IMR-90 (cell line): ENCODE measurements at regions not wholly inside any gene's neighbourhood (a gene's known extent, or its start where the extent isn't known, plus 50 kb on each side); places are given as distances from the start of the nearest gene placed in this dataset.

Experiments
- ATAC-seq: fragments of 200-7000 bp; cut with Tn5 transposase; 2 replicates; pipeline ENCODE4 v1.9.1; 2020; ENCODE audit warnings: low read depth, mild to moderate bottlenecking, moderate library complexity
- BruUV-seq: library from RNA; stranded (reverse); fragments of 400-500 nt; replicated peaks from 2 replicates; lab custom pipeline; 2021; lab: Mats Ljungman, UMichigan
- CTCF ChIA-PET: fragments of 300-600 bp; formaldehyde crosslinking; extraction: SDS; loops from one replicate; lab custom pipeline; 2021; ENCODE audit warnings: antibody characterized with exemption; lab: Yijun Ruan, JAX
- POLR2A ChIA-PET: fragments of 300-600 bp; sonication (Branson Sonifier 250); formaldehyde crosslinking; loops from one replicate; lab custom pipeline; 2022; ENCODE audit warnings: antibody characterized with exemption; ENCODE audit not compliant: unreplicated experiment; lab: Charles Lee
- DNase-seq: peaks from one replicate; pipeline ENCODE4 v3.0.0; 2013
- H2AFZ ChIP-seq: replicated peaks from 2 replicates; pipeline ENCODE3; 2013; ENCODE audit warnings: low read length, mild to moderate bottlenecking; ENCODE audit not compliant: poor library complexity
- H2AK5ac ChIP-seq: 2 replicates; pipeline ENCODE4 v1.6.1; 2013; ENCODE audit warnings: low read depth, low read length, inconsistent platforms
- H2AK9ac ChIP-seq: replicated peaks from 2 replicates; pipeline ENCODE3; 2013; ENCODE audit warnings: mild to moderate bottlenecking, low read depth, low read length, moderate library complexity; ENCODE audit not compliant: poor library complexity
- H2BK120ac ChIP-seq: 2 replicates; pipeline ENCODE4 v1.6.1; 2013; ENCODE audit warnings: low read depth, low read length, inconsistent platforms
- H2BK15ac ChIP-seq: 3 replicates; pipeline ENCODE4 v1.6.1; 2013; ENCODE audit warnings: low read depth, low read length, inconsistent platforms
- H2BK20ac ChIP-seq: 2 replicates; pipeline ENCODE4 v1.6.1; 2013; ENCODE audit warnings: low read depth, mild to moderate bottlenecking, inconsistent platforms, low read length, moderate library complexity
- H2BK5ac ChIP-seq: 2 replicates; pipeline ENCODE4 v1.6.1; 2013; ENCODE audit warnings: mild to moderate bottlenecking, low read depth, low read length, inconsistent platforms; ENCODE audit not compliant: poor library complexity, severe bottlenecking
- H3K14ac ChIP-seq: replicated peaks from 2 replicates; pipeline ENCODE4 v1.6.1; 2013; ENCODE audit warnings: low read depth, low read length, inconsistent platforms
- H3K18ac ChIP-seq: 2 replicates; pipeline ENCODE4 v1.6.1; 2013; ENCODE audit warnings: low read depth, low read length, control low read depth
- H3K23ac ChIP-seq: 2 replicates; pipeline ENCODE4 v1.6.1; 2013; ENCODE audit warnings: low read depth, low read length, inconsistent platforms
- H3K27ac ChIP-seq: 2 replicates; pipeline ENCODE4 v1.5.1; 2013; ENCODE audit warnings: mild to moderate bottlenecking, control low read depth, low read length; ENCODE audit not compliant: insufficient read depth
- H3K27me3 ChIP-seq: 2 replicates; pipeline ENCODE4 v1.6.1; 2013; ENCODE audit warnings: low read length; ENCODE audit not compliant: control insufficient read depth, insufficient read depth
- H3K36me3 ChIP-seq: 2 replicates; pipeline ENCODE4 v1.6.1; 2013; ENCODE audit warnings: low read length, mixed read lengths; ENCODE audit not compliant: control insufficient read depth, insufficient read depth
- H3K4ac ChIP-seq: 2 replicates; pipeline ENCODE4 v1.6.1; 2013; ENCODE audit warnings: low read depth, low read length, inconsistent platforms
- H3K4me1 ChIP-seq: 2 replicates; pipeline ENCODE4 v1.6.1; 2013; ENCODE audit warnings: low read length, mixed read lengths; ENCODE audit not compliant: control insufficient read depth, insufficient read depth
- H3K4me2 ChIP-seq: 2 replicates; pipeline ENCODE4 v1.6.1; 2013; ENCODE audit warnings: low read depth, mild to moderate bottlenecking, control low read depth, low read length, moderate library complexity
- H3K4me3 ChIP-seq: 2 replicates; pipeline ENCODE4 v1.5.1; 2013; ENCODE audit warnings: low read depth, mild to moderate bottlenecking, control low read depth, low read length, moderate library complexity; ENCODE audit not compliant: insufficient read depth
- H3K56ac ChIP-seq: 2 replicates; pipeline ENCODE4 v1.6.1; 2013; ENCODE audit warnings: low read length, inconsistent platforms; ENCODE audit not compliant: insufficient read depth; ENCODE audit errors: extremely low read depth
- H3K79me1 ChIP-seq, 2 experiments: 2 replicates each; pipeline ENCODE4 v1.6.1; 2013; ENCODE audit warnings: low read length in 2 of 2, inconsistent platforms in 1 of 2, low read depth in 1 of 2
- H3K9ac ChIP-seq: 2 replicates; pipeline ENCODE4 v1.6.1; 2013; ENCODE audit warnings: low read depth, low read length, control low read depth
- H3K9me1 ChIP-seq: 2 replicates; pipeline ENCODE4 v1.6.1; 2013; ENCODE audit warnings: low read length, inconsistent platforms; ENCODE audit not compliant: insufficient read depth
- H3K9me3 ChIP-seq: 2 replicates; pipeline ENCODE4 v1.6.1; 2013; ENCODE audit warnings: low read length; ENCODE audit not compliant: control insufficient read depth, insufficient read depth
- H4K20me1 ChIP-seq: 2 replicates; pipeline ENCODE4 v1.6.1; 2013; ENCODE audit warnings: low read length, inconsistent platforms; ENCODE audit not compliant: insufficient read depth
- H4K5ac ChIP-seq: 2 replicates; pipeline ENCODE4 v1.6.1; 2013; ENCODE audit warnings: mild to moderate bottlenecking, low read depth, low read length, control low read depth
- H4K8ac ChIP-seq, 2 experiments: 2 replicates each; pipeline ENCODE4 v1.6.1; 2013; ENCODE audit warnings: low read depth in 2 of 2, low read length in 2 of 2, control low read depth in 1 of 2, inconsistent platforms in 1 of 2
- H4K91ac ChIP-seq: 2 replicates; pipeline ENCODE4 v1.6.1; 2013; ENCODE audit warnings: low read depth, low read length, inconsistent platforms; ENCODE audit not compliant: insufficient read depth
- BHLHE40 ChIP-seq: fragments of 150-350 bp; IDR thresholded peaks from 2 replicates; pipeline ENCODE4 v1.6.1; 2016; ENCODE audit warnings: mild to moderate bottlenecking, low read depth, low read length
- CEBPB ChIP-seq: IDR thresholded peaks from 2 replicates; pipeline ENCODE4 v1.6.1; 2012; ENCODE audit warnings: low read depth, low read length, improper control_type of control experiment
- CHD1 ChIP-seq: IDR thresholded peaks from 2 replicates; pipeline ENCODE4 v1.6.1; 2012; ENCODE audit warnings: low read depth, low read length, improper control_type of control experiment
- CTCF ChIP-seq: conservative IDR thresholded peaks from 2 replicates; pipeline ENCODE4 v1.5.1; 2012; ENCODE audit warnings: mild to moderate bottlenecking, low read depth, low read length, improper control_type of control experiment
- ELK1 ChIP-seq: fragments of 150-350 bp; IDR thresholded peaks from 2 replicates; pipeline ENCODE4 v1.6.1; 2016; ENCODE audit warnings: low read depth, mild to moderate bottlenecking, low read length, moderate library complexity, borderline replicate concordance
- FOS ChIP-seq: fragments of 150-350 bp; IDR thresholded peaks from 2 replicates; pipeline ENCODE4 v1.6.1; 2016; ENCODE audit warnings: low read depth, low read length
- MAFK ChIP-seq: IDR thresholded peaks from 2 replicates; pipeline ENCODE4 v1.6.1; 2012; ENCODE audit warnings: low read depth, low read length, improper control_type of control experiment
- MAZ ChIP-seq: IDR thresholded peaks from 2 replicates; pipeline ENCODE4 v1.6.1; 2012; ENCODE audit warnings: low read depth, mild to moderate bottlenecking, low read length, improper control_type of control experiment, moderate library complexity, borderline replicate concordance
- MXI1 ChIP-seq: IDR thresholded peaks from 2 replicates; pipeline ENCODE4 v1.6.1; 2012; ENCODE audit warnings: low read depth, mild to moderate bottlenecking, low read length, moderate library complexity, borderline replicate concordance
- NFE2L2 ChIP-seq: fragments of 150-350 bp; IDR thresholded peaks from 2 replicates; pipeline ENCODE4 v1.6.1; 2016; ENCODE audit warnings: low read depth, mild to moderate bottlenecking, low read length
- POLR2A ChIP-seq: IDR thresholded peaks from 2 replicates; pipeline ENCODE4 v1.6.1; 2012; ENCODE audit warnings: mild to moderate bottlenecking, low read depth, low read length
- RAD21 ChIP-seq: IDR thresholded peaks from 2 replicates; pipeline ENCODE4 v1.6.1; 2012; ENCODE audit warnings: low read length, improper control_type of control experiment
- RCOR1 ChIP-seq: IDR thresholded peaks from 2 replicates; pipeline ENCODE4 v1.6.1; 2012; ENCODE audit warnings: mild to moderate bottlenecking, low read length, improper control_type of control experiment; ENCODE audit not compliant: insufficient replicate concordance
- RFX5 ChIP-seq: IDR thresholded peaks from 2 replicates; pipeline ENCODE4 v1.8.0; 2012; ENCODE audit warnings: low read depth, mild to moderate bottlenecking, low read length, moderate library complexity
- SMC3 ChIP-seq: fragments of 150-350 bp; IDR thresholded peaks from 2 replicates; pipeline ENCODE4 v1.6.1; 2016; ENCODE audit warnings: low read depth, mild to moderate bottlenecking, antibody characterized with exemption, low read length, moderate library complexity
- USF2 ChIP-seq: fragments of 150-350 bp; IDR thresholded peaks from 2 replicates; pipeline ENCODE4 v1.6.1; 2017; ENCODE audit warnings: mild to moderate bottlenecking, antibody characterized with exemption, low read length, low read depth
- WGBS, 2 experiments: methylation state at CpG; one replicate each; pipeline versions ENCODE4 v1.1.5 to v1.1.7; 2013; ENCODE audit warnings: missing lambda C conversion rate in 2 of 2; ENCODE audit not compliant: insufficient read length in 1 of 2; ENCODE audit errors: extremely low coverage in 2 of 2; 5-methylcytosine and 5-hydroxymethylcytosine counted together
- dilution Hi-C: fragments of 300-500 bp; cut with HindIII; formaldehyde crosslinking; loops from one replicate; pipeline ENCODE4 v1.14.3; 2018; ENCODE audit warnings: low sequenced_read_pairs; ENCODE audit not compliant: unreplicated experiment
- in situ Hi-C: fragments of 300-500 bp; cut with MboI; formaldehyde crosslinking; loops from 3 replicates; pipeline ENCODE4 v1.14.3; 2019; ENCODE audit warnings: low sequenced_read_pairs, inconsistent platforms, mixed read lengths
- intact Hi-C: fragments of 100-400 bp; cut with micrococcal nuclease; formaldehyde crosslinking; loops from 2 replicates; pipeline ENCODE4 v1.10.0; 2022

GRCh38 chr5:66284588-66285342 is 140.7 kb downstream of the SREK1 start:
- in situ Hi-C loops, result no loop called here
- no peak overlapping the region for H2BK120ac ChIP-seq
- no CpG with 5 or more reads among the region's 2 CpGs for WGBS, 2 experiments
- POLR2A ChIA-PET, result no interaction called here
- H3K4ac ChIP-seq, result no peak overlapping the region
- no peak for ATAC-seq
- H2BK15ac ChIP-seq, result no peak overlapping the region
- H3K4me3 ChIP-seq, result no peak overlapping the region
- peaks cover 1% of the 10 kb centered on the region for H3K27me3 ChIP-seq
- no TSS peak for BruUV-seq
- no peak overlapping the region for H4K5ac ChIP-seq
- no peaks in the 10 kb centered on the region for H4K20me1 ChIP-seq
- intact Hi-C loops, result no loop called here
- no peak overlapping the region for H2BK5ac ChIP-seq
- no peaks in the 10 kb centered on the region for H3K4me1 ChIP-seq
- no peak overlapping the region for H4K91ac ChIP-seq
- H3K56ac ChIP-seq, result no peak overlapping the region
- H3K36me3 ChIP-seq, result no peaks in the 10 kb centered on the region
- no peaks in the 10 kb centered on the region for H3K79me1 ChIP-seq
- peak overlapping the region; percentile 50 for H2AK9ac ChIP-seq
- no peak overlapping the region for H2AFZ ChIP-seq
- no peak overlapping the region for H2BK20ac ChIP-seq
- H4K8ac ChIP-seq, result no peak overlapping the region
- CTCF ChIA-PET, result no interaction called here
- no peaks in the 10 kb centered on the region for H3K9me1 ChIP-seq
- dilution Hi-C loops, result no loop called here
- H3K27ac ChIP-seq, result no peak overlapping the region
- no peak overlapping the region for H3K18ac ChIP-seq
- H3K4me2 ChIP-seq, result no peak overlapping the region
- no peak overlapping the region for H2AK5ac ChIP-seq
- H3K23ac ChIP-seq, result no peak overlapping the region
- no peak overlapping the region for H3K14ac ChIP-seq
- H3K9me3 ChIP-seq, result no peaks in the 10 kb centered on the region
- no peak for TF ChIP-seq NFE2L2
- no peak for TF ChIP-seq ELK1
- TF ChIP-seq MXI1, result no peak
- no peak for TF ChIP-seq USF2
- no peak for TF ChIP-seq CEBPB
- TF ChIP-seq CTCF, result no peak
- TF ChIP-seq RCOR1, result no peak
- TF ChIP-seq FOS, result no peak
- TF ChIP-seq BHLHE40, result no peak
- no peak for TF ChIP-seq MAFK
- TF ChIP-seq SMC3, result no peak
- no peak for TF ChIP-seq MAZ
- no peak for TF ChIP-seq POLR2A
- TF ChIP-seq CHD1, result no peak
- no peak for TF ChIP-seq RFX5
- no peak for TF ChIP-seq RAD21
- no peak for DNase-seq
- H3K9ac ChIP-seq, result no peak overlapping the region
